ENCODE measurements at regions not wholly inside any gene's neighbourhood (a gene's known extent, or its start where the extent isn't known, plus 50 kb on each side); places are given as distances from the start of the nearest gene placed in this dataset.

GRCh38 chr7:35869810-35870209, 69.0 kb downstream of the SEPTIN7 start:
- TF ChIP-seq CTCF (IDR thresholded peaks at IDR 0.05) (no peak), SMC3 (IDR thresholded peaks at IDR 0.05; ENCODE audit: low read depth, low read length) (no peak), CHD2 (IDR thresholded peaks at IDR 0.05; ENCODE audit: low read length, partially characterized antibody) (no peak), EZH2phosphoT487 (IDR thresholded peaks at IDR 0.05; ENCODE audit: borderline replicate concordance, low read depth) (no peak), RCOR1 (IDR thresholded peaks at IDR 0.05; ENCODE audit: low read length) (no peak), FOXM1 (IDR thresholded peaks at IDR 0.05; ENCODE audit: low read depth) (no peak), PBX3 (IDR thresholded peaks at IDR 0.05) (no peak), POLR2AphosphoS5 (IDR thresholded peaks at IDR 0.05; ENCODE audit: low read depth, low read length) (no peak), TAF1 (IDR thresholded peaks at IDR 0.05; ENCODE audit: borderline replicate concordance, low read depth, low read length) (no peak), MAX (IDR thresholded peaks at IDR 0.05; ENCODE audit: low read depth) (no peak), SIN3A (IDR thresholded peaks at IDR 0.05; ENCODE audit: borderline replicate concordance, low read depth, low read length) (no peak), RFX5 (IDR thresholded peaks at IDR 0.05; ENCODE audit: low read length) (no peak)
- TF ChIP-seq, protein P1, sequence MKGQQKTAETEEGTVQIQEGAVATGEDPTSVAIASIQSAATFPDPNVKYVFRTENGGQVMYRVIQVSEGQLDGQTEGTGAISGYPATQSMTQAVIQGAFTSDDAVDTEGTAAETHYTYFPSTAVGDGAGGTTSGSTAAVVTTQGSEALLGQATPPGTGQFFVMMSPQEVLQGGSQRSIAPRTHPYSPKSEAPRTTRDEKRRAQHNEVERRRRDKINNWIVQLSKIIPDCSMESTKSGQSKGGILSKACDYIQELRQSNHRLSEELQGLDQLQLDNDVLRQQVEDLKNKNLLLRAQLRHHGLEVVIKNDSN (IDR thresholded peaks at IDR 0.05; ENCODE audit: borderline replicate concordance, low read depth): no peak

Data from SK-N-SH (cell line).